ENCODE measurements at regions not wholly inside any gene's neighbourhood (a gene's known extent, or its start where the extent isn't known, plus 50 kb on each side); places are given as distances from the start of the nearest gene placed in this dataset.

DNA sequence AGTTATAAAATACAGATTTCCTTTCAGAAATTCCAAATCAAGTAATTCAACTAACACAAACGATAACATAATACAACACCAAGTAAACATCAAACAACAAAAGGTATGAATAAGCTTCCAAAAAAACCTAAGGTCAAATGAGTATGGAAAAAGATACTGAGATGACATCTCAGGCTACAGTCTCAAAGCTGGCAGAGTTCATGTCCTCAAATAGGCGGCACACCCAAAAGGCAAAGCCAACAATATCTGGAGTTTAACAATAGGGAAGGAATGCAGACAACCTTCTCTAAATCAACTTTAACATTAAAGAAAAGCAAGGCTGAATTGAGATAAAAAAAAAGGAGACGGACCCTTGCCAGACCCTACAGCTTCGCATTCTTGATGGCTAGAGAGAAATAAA is 346.6 kb downstream of the RSL24D1 start:
- BruUV-seq (replicated peaks), result no TSS peak
- H3K4me1 Mint-ChIP-seq (ENCODE audit: low read depth, unreplicated experiment), result no peaks in the 10 kb centered on the region
- H3K9me3 Mint-ChIP-seq (ENCODE audit: low read depth, unreplicated experiment), result peaks cover 24% of the 10 kb centered on the region
- H3K4me3 Mint-ChIP-seq (ENCODE audit: low read depth, unreplicated experiment), result no peak overlapping the region
- intact Hi-C loops (cut with micrococcal nuclease; ENCODE audit: unreplicated experiment), result no loop called here
- no peak for DNase-seq
- TF ChIP-seq, protein P1, sequence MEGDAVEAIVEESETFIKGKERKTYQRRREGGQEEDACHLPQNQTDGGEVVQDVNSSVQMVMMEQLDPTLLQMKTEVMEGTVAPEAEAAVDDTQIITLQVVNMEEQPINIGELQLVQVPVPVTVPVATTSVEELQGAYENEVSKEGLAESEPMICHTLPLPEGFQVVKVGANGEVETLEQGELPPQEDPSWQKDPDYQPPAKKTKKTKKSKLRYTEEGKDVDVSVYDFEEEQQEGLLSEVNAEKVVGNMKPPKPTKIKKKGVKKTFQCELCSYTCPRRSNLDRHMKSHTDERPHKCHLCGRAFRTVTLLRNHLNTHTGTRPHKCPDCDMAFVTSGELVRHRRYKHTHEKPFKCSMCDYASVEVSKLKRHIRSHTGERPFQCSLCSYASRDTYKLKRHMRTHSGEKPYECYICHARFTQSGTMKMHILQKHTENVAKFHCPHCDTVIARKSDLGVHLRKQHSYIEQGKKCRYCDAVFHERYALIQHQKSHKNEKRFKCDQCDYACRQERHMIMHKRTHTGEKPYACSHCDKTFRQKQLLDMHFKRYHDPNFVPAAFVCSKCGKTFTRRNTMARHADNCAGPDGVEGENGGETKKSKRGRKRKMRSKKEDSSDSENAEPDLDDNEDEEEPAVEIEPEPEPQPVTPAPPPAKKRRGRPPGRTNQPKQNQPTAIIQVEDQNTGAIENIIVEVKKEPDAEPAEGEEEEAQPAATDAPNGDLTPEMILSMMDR (IDR thresholded peaks at IDR 0.05; ENCODE audit: unreplicated experiment), result no peak
- no peaks in the 10 kb centered on the region for H3K36me3 Mint-ChIP-seq (ENCODE audit: insufficient read depth, unreplicated experiment)
- no peak overlapping the region for H3K27ac Mint-ChIP-seq (ENCODE audit: unreplicated experiment)
- H3K27me3 Mint-ChIP-seq (ENCODE audit: unreplicated experiment), result no peaks in the 10 kb centered on the region
- CTCF ChIA-PET, result no interaction called here

DNA sequence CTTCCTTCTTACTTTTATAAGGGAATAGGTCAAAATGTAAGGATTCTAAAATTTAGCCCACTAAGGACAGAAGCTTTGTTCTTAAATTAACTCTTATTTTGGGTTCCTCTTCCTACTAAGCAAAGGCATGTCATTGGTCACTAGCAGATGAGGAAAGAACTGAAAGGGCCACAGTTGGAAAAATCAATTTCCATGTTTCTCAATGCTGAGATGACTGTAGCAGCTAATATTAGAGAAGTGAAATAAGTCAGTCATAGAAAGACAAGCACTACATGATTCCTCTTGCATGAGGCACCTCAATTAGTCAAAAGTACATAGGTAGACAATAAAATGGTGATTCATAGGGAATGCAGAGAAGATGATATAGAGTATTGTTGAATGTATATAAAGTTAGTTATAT is 353.7 kb downstream of the RSL24D1 start:
- Mint-ChIP-seq H3K9me3 (ENCODE audit: low read depth, unreplicated experiment) (peaks cover 7% of the 10 kb centered on the region), H3K4me1 (ENCODE audit: low read depth, unreplicated experiment) (no peaks in the 10 kb centered on the region), H3K27ac (ENCODE audit: unreplicated experiment) (no peak overlapping the region), H3K4me3 (ENCODE audit: low read depth, unreplicated experiment) (no peak overlapping the region), H3K36me3 (ENCODE audit: insufficient read depth, unreplicated experiment) (no peaks in the 10 kb centered on the region), H3K27me3 (ENCODE audit: unreplicated experiment) (no peaks in the 10 kb centered on the region)
- BruUV-seq (replicated peaks), result no TSS peak
- DNase-seq, result no peak
- TF ChIP-seq, protein P1 (IDR thresholded peaks at IDR 0.05; ENCODE audit: unreplicated experiment), result no peak
- intact Hi-C loops (cut with micrococcal nuclease; ENCODE audit: unreplicated experiment), result no loop called here
- CTCF ChIA-PET, result no interaction called here

DNA sequence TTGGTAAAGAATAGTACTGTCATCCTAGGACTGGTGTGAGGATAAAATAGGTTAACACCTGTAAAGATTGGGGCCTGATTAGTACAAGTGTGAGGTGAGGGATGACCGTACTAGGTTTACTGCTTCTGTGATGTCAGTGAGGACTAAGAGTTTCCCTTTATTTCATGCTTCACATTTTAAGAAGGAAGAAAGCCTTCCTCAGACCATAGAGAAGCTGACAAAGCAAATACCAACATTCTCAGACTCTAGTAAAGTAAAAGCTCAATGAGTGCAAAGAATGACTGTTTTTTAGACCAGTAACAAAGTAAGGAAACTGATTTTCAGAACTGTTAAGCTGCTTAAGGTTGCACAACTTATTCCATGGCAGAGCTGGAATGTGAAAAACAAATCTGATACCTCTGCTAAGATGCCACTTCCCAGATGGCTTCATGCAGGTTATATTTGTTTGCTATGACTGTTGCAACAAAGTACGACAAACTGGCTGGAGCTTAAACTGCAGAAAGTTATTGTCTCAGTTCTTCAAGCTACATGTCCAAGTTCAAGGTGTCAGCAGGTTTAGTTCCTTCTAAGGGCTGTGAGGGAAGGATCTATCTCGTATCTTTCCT is 354.9 kb downstream of the RSL24D1 start:
- BruUV-seq (replicated peaks), result no TSS peak
- Mint-ChIP-seq H3K27me3 (ENCODE audit: unreplicated experiment) (no peaks in the 10 kb centered on the region), H3K4me3 (ENCODE audit: low read depth, unreplicated experiment) (no peak overlapping the region), H3K27ac (ENCODE audit: unreplicated experiment) (no peak overlapping the region), H3K9me3 (ENCODE audit: low read depth, unreplicated experiment) (peaks cover 3% of the 10 kb centered on the region), H3K36me3 (ENCODE audit: insufficient read depth, unreplicated experiment) (no peaks in the 10 kb centered on the region), H3K4me1 (ENCODE audit: low read depth, unreplicated experiment) (no peaks in the 10 kb centered on the region)
- TF ChIP-seq, protein P1 (IDR thresholded peaks at IDR 0.05; ENCODE audit: unreplicated experiment), result no peak
- CTCF ChIA-PET, result no interaction called here
- DNase-seq, result no peak
- intact Hi-C loops (cut with micrococcal nuclease; ENCODE audit: unreplicated experiment), result no loop called here

DNA sequence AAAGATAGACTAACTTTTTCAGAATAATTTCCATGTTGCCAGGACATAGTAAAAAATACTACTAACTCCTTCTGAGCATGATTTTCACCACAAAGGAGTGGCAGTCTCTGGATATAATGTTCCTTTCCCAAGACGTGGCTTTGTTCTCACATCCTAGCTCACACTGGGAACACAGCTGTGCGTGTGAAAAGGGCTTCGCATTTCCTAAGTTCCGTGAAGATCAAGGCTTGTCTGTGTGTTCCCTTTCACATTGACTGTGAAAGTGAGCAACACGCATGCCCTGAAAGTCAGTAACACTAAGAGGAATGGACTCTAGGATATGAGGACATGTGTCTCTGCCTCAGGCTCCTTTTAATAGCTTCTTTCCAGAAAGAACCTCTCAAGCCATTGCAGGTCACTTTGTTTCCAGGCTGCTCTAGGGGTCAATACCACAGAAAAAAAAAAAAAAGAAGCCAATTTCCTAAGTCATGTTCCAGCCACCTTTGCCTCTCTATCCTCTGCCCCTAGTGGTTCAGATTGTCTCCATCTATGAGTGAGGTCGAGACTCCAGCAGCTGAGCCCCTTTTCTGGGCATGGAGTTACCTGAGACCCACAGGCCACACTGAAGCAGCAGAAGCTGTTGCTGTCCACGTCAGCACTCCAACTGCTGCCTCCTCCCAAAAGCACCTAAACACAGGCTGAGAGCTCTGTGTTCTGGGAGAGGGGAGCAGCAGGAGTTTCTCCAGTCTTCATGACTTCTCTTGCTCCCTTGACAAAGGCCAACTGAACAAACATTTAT is 355.9 kb downstream of the RSL24D1 start:
- CTCF ChIA-PET, result interaction anchor here (0.6 to 0.7 kb wide), 2 partner anchors 128 to 315 kb away, joined by 3 read pairs; no protein-coding TSS in a partner anchor
- BruUV-seq (replicated peaks), result no TSS peak
- Mint-ChIP-seq H3K4me3 (ENCODE audit: low read depth, unreplicated experiment) (no peak overlapping the region), H3K36me3 (ENCODE audit: insufficient read depth, unreplicated experiment) (no peaks in the 10 kb centered on the region), H3K27ac (ENCODE audit: unreplicated experiment) (no peak overlapping the region), H3K27me3 (ENCODE audit: unreplicated experiment) (no peaks in the 10 kb centered on the region), H3K4me1 (ENCODE audit: low read depth, unreplicated experiment) (no peaks in the 10 kb centered on the region), H3K9me3 (ENCODE audit: low read depth, unreplicated experiment) (peaks cover 3% of the 10 kb centered on the region)
- intact Hi-C loops (cut with micrococcal nuclease; ENCODE audit: unreplicated experiment), result no loop called here
- no peak for DNase-seq
- TF ChIP-seq, protein P1 (IDR thresholded peaks at IDR 0.05; ENCODE audit: unreplicated experiment), result no peak

Data from Calu3 (cell line).